ENCODE measurements at regions not wholly inside any gene's neighbourhood (a gene's known extent, or its start where the extent isn't known, plus 50 kb on each side); places are given as distances from the start of the nearest gene placed in this dataset.

DNA sequence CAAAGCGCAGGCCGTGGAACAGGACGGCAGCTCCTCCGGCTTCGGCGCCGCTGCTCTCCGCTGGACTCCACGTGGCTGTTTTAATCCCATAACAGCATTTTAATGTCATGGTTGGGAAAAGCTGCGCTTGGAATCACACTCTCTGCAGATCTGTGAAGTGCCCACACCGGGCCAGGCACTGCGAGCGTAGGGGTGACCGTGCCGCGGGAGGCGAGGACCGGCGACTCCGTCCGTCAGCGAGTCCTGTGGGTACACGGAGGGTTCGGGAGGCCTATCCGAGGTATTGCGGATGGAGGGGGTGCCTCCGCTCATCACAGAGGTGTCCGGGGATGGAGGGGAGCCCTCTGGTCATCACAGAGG is 198.0 kb upstream of the SALL3 start:
- ATAC-seq (ENCODE audit: insufficient number of reproducible peaks, low FRiP score, low read depth) (no peak), DNase-seq (ENCODE audit: low spot score) (no peak)
- Histone ChIP-seq H3K36me3 (no peaks in the 10 kb centered on the region), H3K4me3 (no peak overlapping the region), H3K27ac (no peak overlapping the region), H3K27me3 (replicated peaks; ENCODE audit: insufficient read depth) (no peaks in the 10 kb centered on the region), H3K9me3 (no peaks in the 10 kb centered on the region), H3K4me1 (ENCODE audit: control insufficient read depth in 1 of 2, low read depth in 2 of 2) (no peaks in the 10 kb centered on the region)
- TF ChIP-seq, protein P1, sequence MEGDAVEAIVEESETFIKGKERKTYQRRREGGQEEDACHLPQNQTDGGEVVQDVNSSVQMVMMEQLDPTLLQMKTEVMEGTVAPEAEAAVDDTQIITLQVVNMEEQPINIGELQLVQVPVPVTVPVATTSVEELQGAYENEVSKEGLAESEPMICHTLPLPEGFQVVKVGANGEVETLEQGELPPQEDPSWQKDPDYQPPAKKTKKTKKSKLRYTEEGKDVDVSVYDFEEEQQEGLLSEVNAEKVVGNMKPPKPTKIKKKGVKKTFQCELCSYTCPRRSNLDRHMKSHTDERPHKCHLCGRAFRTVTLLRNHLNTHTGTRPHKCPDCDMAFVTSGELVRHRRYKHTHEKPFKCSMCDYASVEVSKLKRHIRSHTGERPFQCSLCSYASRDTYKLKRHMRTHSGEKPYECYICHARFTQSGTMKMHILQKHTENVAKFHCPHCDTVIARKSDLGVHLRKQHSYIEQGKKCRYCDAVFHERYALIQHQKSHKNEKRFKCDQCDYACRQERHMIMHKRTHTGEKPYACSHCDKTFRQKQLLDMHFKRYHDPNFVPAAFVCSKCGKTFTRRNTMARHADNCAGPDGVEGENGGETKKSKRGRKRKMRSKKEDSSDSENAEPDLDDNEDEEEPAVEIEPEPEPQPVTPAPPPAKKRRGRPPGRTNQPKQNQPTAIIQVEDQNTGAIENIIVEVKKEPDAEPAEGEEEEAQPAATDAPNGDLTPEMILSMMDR (IDR thresholded peaks at IDR 0.05), result no peak

- Histone ChIP-seq H3K27me3 (replicated peaks; ENCODE audit: insufficient read depth) (no peaks in the 10 kb centered on the region), H3K27ac (no peak overlapping the region), H3K4me3 (no peak overlapping the region), H3K4me1 (ENCODE audit: control insufficient read depth in 1 of 2, low read depth in 2 of 2) (no peaks in the 10 kb centered on the region), H3K36me3 (no peaks in the 10 kb centered on the region), H3K9me3 (no peaks in the 10 kb centered on the region)
- TF ChIP-seq, protein P1 (IDR thresholded peaks at IDR 0.05), result no peak
- ATAC-seq (ENCODE audit: insufficient number of reproducible peaks, low FRiP score, low read depth), result no peak
- no peak for DNase-seq (ENCODE audit: low spot score)
These were observed 196.6 kb upstream of the SALL3 start for GRCh38 chr18:78782951-78783563.

DNA sequence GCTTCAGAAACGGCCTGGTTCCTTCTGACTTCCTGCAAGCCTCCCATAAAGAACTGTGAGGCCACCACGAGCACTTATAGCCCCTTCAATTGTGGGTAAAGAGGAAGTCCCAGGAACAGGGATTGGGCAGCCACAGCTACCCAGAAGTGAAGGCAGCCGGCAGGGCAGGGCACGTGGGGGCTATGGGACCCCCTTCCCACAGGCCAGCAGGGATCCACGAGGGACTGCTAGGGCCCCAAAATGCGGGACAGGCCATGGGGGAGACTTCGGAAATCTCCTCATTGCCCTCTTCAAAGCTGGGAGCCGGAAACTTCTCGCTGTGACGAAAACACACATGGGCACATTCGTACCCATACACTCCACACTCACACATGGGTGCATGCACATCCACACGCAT is 196.1 kb upstream of the SALL3 start:
- ATAC-seq (ENCODE audit: insufficient number of reproducible peaks, low FRiP score, low read depth) (no peak), DNase-seq (ENCODE audit: low spot score) (no peak)
- Histone ChIP-seq H3K27ac (no peak overlapping the region), H3K4me1 (ENCODE audit: control insufficient read depth in 1 of 2, low read depth in 2 of 2) (peaks cover 0 to 5% of the 10 kb centered on the region in 2 donors), H3K4me3 (no peak overlapping the region), H3K36me3 (no peaks in the 10 kb centered on the region), H3K9me3 (no peaks in the 10 kb centered on the region), H3K27me3 (replicated peaks; ENCODE audit: insufficient read depth) (no peaks in the 10 kb centered on the region)
- TF ChIP-seq, protein P1 (IDR thresholded peaks at IDR 0.05), result no peak

DNA sequence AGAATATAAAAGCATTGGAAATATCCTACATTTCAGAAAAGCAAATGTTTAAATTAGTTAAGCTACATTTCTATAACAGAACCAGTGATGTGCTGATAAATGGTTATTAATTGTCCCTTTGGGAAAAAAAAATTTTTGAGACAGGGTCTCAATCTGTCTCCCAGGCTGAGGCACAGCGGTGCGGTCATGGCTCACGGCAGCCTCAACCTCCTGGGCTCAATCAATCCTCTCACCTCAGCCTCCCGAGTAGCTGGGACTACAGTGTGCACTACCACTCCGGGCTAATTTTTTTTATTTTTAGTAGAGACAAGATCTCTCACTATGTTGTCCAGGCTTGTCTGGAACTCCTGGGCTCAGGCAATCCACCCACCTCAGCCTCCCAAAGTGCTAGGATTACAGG is 194.8 kb upstream of the SALL3 start:
- Histone ChIP-seq H3K9me3 (no peaks in the 10 kb centered on the region), H3K36me3 (no peaks in the 10 kb centered on the region), H3K4me1 (ENCODE audit: control insufficient read depth in 1 of 2, low read depth in 2 of 2) (peaks cover 2 to 18% of the 10 kb centered on the region in 2 donors), H3K27ac (no peak overlapping the region), H3K4me3 (no peak overlapping the region), H3K27me3 (replicated peaks; ENCODE audit: insufficient read depth) (no peaks in the 10 kb centered on the region)
- DNase-seq (ENCODE audit: low spot score) (no peak), ATAC-seq (ENCODE audit: insufficient number of reproducible peaks, low FRiP score, low read depth) (no peak)
- TF ChIP-seq, protein P1 (IDR thresholded peaks at IDR 0.05), result no peak

- ATAC-seq (ENCODE audit: insufficient number of reproducible peaks, low FRiP score, low read depth) (no peak), DNase-seq (ENCODE audit: low spot score) (no peak)
- H3K4me1 ChIP-seq (ENCODE audit: control insufficient read depth in 1 of 2, low read depth in 2 of 2), result peaks cover 8 to 26% of the 10 kb centered on the region in 2 donors
- H3K9me3 ChIP-seq, result no peaks in the 10 kb centered on the region
- H3K4me3 ChIP-seq, result no peak overlapping the region
- H3K27ac ChIP-seq, result no peak overlapping the region
- H3K36me3 ChIP-seq, result no peaks in the 10 kb centered on the region
- TF ChIP-seq, protein P1 (IDR thresholded peaks at IDR 0.05), result no peak
- H3K27me3 ChIP-seq (replicated peaks; ENCODE audit: insufficient read depth), result no peaks in the 10 kb centered on the region
These were observed 193.9 kb upstream of the SALL3 start for GRCh38 chr18:78785706-78786105.
